K562 (cell line): ENCODE measurements at regions not wholly inside any gene's neighbourhood (a gene's known extent, or its start where the extent isn't known, plus 50 kb on each side); places are given as distances from the start of the nearest gene placed in this dataset.

Source experiments
- FIP1L1 ChIP-seq: fragments of 200-400 bp; formaldehyde crosslinking; IDR thresholded peaks from 2 replicates; pipeline ENCODE4 v1.6.1; 2018; ENCODE audit warnings: mild to moderate bottlenecking, low read depth, low read length; ENCODE audit not compliant: poor library complexity, severe bottlenecking
- HMG20B ChIP-seq: fragments of 250-450 bp; sonication (Bioruptor Pico); IDR thresholded peaks from 2 replicates; pipeline ENCODE4 v1.5.0; 2021; ENCODE audit warnings: mild to moderate bottlenecking
- MYC ChIP-seq, 2 experiments: fragments of 250-450 bp in 1 of 2; sonication (Bioruptor Pico) in 1 of 2; IDR thresholded peaks; 2 replicates each; pipeline versions ENCODE4 v1.5.1 to v1.6.1; 2012 to 2021; ENCODE audit warnings: low read depth in 2 of 2, borderline replicate concordance in 1 of 2, improper control_type of control experiment in 1 of 2, low read length in 1 of 2, mild to moderate bottlenecking in 1 of 2, moderate library complexity in 1 of 2
- NR2C2 ChIP-seq, 2 experiments: fragments of 200-800 bp in 1 of 2; sonication (Bioruptor generic) in 1 of 2; sonication (generic) in 1 of 2; formaldehyde crosslinking in 1 of 2; IDR thresholded peaks; 2 replicates each; pipeline versions ENCODE4 v1.6.1 to v1.8.0; 2016 to 2022; ENCODE audit warnings: mild to moderate bottlenecking in 1 of 2, missing compliant biosample characterization in 1 of 2, missing genetic modification characterization in 1 of 2, missing genetic modification reagents in 1 of 2
- POLR3A ChIP-seq: IDR thresholded peaks from 2 replicates; pipeline ENCODE4 v1.6.1; 2011; ENCODE audit warnings: borderline replicate concordance, mild to moderate bottlenecking, moderate library complexity; ENCODE audit not compliant: insufficient read length, insufficient read depth; ENCODE audit errors: extremely low read depth
- POU5F1 ChIP-seq: fragments of 150-350 bp; IDR thresholded peaks from 2 replicates; pipeline ENCODE4 v1.6.1; 2014; ENCODE audit warnings: borderline replicate concordance, low read length, low read depth, mild to moderate bottlenecking; ENCODE audit not compliant: partially characterized antibody
- RCOR1 ChIP-seq, 2 experiments: IDR thresholded peaks; 2 replicates each; pipeline ENCODE4 v1.6.1; 2012; ENCODE audit warnings: low read depth in 2 of 2, low read length in 2 of 2, borderline replicate concordance in 1 of 2, improper control_type of control experiment in 1 of 2
- TCF7 ChIP-seq: sonication (generic); IDR thresholded peaks from 2 replicates; pipeline ENCODE4 v1.6.1; 2016; ENCODE audit warnings: antibody characterized with exemption, borderline replicate concordance
- TGIF2 ChIP-seq: sonication (generic); formaldehyde crosslinking; IDR thresholded peaks from 2 replicates; pipeline ENCODE4 v1.8.1; 2022; ENCODE audit warnings: mild to moderate bottlenecking, missing genetic modification reagents, moderate library complexity
- ZNF75A ChIP-seq: fragments of 450-650 bp; formaldehyde crosslinking; IDR thresholded peaks from 2 replicates; pipeline ENCODE4 v1.4.0; 2020; ENCODE audit warnings: mild to moderate bottlenecking
- TF ChIP-seq, protein P1 (sequence below), 3 experiments: IDR thresholded peaks in 2 of 3; conservative IDR thresholded peaks in 1 of 3; 2 replicates each; pipeline ENCODE4 v1.5.1; 2011 to 2012; ENCODE audit warnings: low read length in 3 of 3, mild to moderate bottlenecking in 3 of 3, control low read depth in 2 of 3, improper control_type of control experiment in 1 of 3, inconsistent platforms in 1 of 3, low read depth in 1 of 3, mixed read lengths in 1 of 3, moderate library complexity in 1 of 3; ENCODE audit not compliant: insufficient read depth in 2 of 3
- TF ChIP-seq, protein P2 (sequence below): fragments of 450-650 bp; IDR thresholded peaks from 2 replicates; pipeline ENCODE4 v1.6.1; 2018; ENCODE audit not compliant: partially characterized antibody
- TF ChIP-seq, protein P3 (sequence below): sonication (generic); formaldehyde crosslinking; IDR thresholded peaks from 2 replicates; pipeline ENCODE4 v1.5.0; 2020; ENCODE audit warnings: missing genetic modification reagents

DNA sequence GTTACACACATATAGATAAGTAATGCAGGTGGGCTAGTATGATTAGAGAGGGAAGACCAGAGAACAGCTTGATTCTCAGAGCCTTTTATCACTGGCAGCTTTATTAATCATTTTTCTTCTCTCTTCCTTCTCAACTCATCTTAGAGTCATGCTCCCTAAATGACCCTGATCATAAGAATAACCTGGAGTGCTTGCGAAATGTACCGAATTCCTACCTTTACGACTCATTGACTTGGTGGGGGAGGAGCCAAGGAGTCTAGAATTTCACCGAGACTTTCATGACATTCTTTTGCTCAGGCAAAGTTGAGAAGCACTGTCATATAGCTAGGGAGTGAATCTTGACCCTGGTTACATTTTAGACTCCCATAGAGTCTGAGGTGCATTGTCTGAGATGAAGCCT, 298.9 kb upstream of the PUDP start:
- TF ChIP-seq, protein P1, sequence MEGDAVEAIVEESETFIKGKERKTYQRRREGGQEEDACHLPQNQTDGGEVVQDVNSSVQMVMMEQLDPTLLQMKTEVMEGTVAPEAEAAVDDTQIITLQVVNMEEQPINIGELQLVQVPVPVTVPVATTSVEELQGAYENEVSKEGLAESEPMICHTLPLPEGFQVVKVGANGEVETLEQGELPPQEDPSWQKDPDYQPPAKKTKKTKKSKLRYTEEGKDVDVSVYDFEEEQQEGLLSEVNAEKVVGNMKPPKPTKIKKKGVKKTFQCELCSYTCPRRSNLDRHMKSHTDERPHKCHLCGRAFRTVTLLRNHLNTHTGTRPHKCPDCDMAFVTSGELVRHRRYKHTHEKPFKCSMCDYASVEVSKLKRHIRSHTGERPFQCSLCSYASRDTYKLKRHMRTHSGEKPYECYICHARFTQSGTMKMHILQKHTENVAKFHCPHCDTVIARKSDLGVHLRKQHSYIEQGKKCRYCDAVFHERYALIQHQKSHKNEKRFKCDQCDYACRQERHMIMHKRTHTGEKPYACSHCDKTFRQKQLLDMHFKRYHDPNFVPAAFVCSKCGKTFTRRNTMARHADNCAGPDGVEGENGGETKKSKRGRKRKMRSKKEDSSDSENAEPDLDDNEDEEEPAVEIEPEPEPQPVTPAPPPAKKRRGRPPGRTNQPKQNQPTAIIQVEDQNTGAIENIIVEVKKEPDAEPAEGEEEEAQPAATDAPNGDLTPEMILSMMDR (IDR thresholded peaks at IDR 0.05 in 2 of 3, conservative IDR thresholded peaks at IDR 0.05 in 1 of 3; ENCODE audit: insufficient read depth in 2 of 3, low read depth in 1 of 3, low read length in 3 of 3): no peak
- no peak for TF ChIP-seq POLR3A
- TF ChIP-seq, protein P2, sequence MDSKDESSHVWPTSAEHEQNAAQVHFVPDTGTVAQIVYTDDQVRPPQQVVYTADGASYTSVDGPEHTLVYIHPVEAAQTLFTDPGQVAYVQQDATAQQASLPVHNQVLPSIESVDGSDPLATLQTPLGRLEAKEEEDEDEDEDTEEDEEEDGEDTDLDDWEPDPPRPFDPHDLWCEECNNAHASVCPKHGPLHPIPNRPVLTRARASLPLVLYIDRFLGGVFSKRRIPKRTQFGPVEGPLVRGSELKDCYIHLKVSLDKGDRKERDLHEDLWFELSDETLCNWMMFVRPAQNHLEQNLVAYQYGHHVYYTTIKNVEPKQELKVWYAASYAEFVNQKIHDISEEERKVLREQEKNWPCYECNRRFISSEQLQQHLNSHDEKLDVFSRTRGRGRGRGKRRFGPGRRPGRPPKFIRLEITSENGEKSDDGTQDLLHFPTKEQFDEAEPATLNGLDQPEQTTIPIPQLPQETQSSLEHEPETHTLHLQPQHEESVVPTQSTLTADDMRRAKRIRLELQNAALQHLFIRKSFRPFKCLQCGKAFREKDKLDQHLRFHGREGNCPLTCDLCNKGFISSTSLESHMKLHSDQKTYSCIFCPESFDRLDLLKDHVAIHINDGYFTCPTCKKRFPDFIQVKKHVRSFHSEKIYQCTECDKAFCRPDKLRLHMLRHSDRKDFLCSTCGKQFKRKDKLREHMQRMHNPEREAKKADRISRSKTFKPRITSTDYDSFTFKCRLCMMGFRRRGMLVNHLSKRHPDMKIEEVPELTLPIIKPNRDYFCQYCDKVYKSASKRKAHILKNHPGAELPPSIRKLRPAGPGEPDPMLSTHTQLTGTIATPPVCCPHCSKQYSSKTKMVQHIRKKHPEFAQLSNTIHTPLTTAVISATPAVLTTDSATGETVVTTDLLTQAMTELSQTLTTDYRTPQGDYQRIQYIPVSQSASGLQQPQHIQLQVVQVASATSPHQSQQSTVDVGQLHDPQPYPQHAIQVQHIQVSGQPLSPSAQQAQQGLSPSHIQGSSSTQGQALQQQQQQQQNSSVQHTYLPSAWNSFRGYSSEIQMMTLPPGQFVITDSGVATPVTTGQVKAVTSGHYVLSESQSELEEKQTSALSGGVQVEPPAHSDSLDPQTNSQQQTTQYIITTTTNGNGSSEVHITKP: no peak
- TF ChIP-seq TCF7: no peak
- no peak for TF ChIP-seq TGIF2 (CRISPR knock-in tag)
- TF ChIP-seq ZNF75A (CRISPR knock-in tag): no peak
- no peak for TF ChIP-seq NR2C2 (CRISPR knock-in tag; IDR thresholded peaks at IDR 0.05)
- TF ChIP-seq NR2C2 (tag; IDR thresholded peaks at IDR 0.05): no peak
- no peak for TF ChIP-seq HMG20B (CRISPR knock-in tag)
- no peak for TF ChIP-seq MYC (IDR thresholded peaks at IDR 0.05; ENCODE audit: low read depth, low read length)
- TF ChIP-seq MYC (CRISPR knock-in tag; IDR thresholded peaks at IDR 0.05; ENCODE audit: borderline replicate concordance, low read depth): no peak
- no peak for TF ChIP-seq RCOR1 (IDR thresholded peaks at IDR 0.05; ENCODE audit: borderline replicate concordance in 1 of 2, low read depth in 2 of 2, low read length in 2 of 2)
- TF ChIP-seq, protein P3, sequence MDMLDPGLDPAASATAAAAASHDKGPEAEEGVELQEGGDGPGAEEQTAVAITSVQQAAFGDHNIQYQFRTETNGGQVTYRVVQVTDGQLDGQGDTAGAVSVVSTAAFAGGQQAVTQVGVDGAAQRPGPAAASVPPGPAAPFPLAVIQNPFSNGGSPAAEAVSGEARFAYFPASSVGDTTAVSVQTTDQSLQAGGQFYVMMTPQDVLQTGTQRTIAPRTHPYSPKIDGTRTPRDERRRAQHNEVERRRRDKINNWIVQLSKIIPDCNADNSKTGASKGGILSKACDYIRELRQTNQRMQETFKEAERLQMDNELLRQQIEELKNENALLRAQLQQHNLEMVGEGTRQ (CRISPR knock-in tag): no peak
- no peak for TF ChIP-seq POU5F1
- TF ChIP-seq FIP1L1: no peak
